NOMO-1 treated with dmso at 0.1 percent for 144 hours (cell line): ENCODE measurements at regions not wholly inside any gene's neighbourhood (a gene's known extent, or its start where the extent isn't known, plus 50 kb on each side); places are given as distances from the start of the nearest gene placed in this dataset.

Source experiments
- DNase-seq: peaks from one replicate; lab custom pipeline; 2025; ENCODE audit not compliant: unreplicated experiment; lab: John Stamatoyannopoulos, UW

GRCh38 chr15:39488516-39488915, 92.4 kb upstream of the THBS1 start:
- no peak for DNase-seq

GRCh38 chr15:39488961-39489360, 91.9 kb upstream of the THBS1 start:
- DNase-seq = no peak

- DNase-seq = no peak
Measured at GRCh38 chr15:39491115-39491885, 89.6 kb upstream of the THBS1 start.

GRCh38 chr15:39491886-39492490, 88.9 kb upstream of the THBS1 start:
- no peak for DNase-seq

- no peak for DNase-seq
Measured at GRCh38 chr15:39493424-39494067, 87.3 kb upstream of the THBS1 start.

GRCh38 chr15:39494462-39494861, 86.4 kb upstream of the THBS1 start:
- no peak for DNase-seq

GRCh38 chr15:39495871-39496840, 84.7 kb upstream of the THBS1 start:
- no peak for DNase-seq

GRCh38 chr15:39497016-39497758, 83.7 kb upstream of the THBS1 start:
- DNase-seq = no peak

- no peak for DNase-seq
Measured at GRCh38 chr15:39497759-39498565, 82.9 kb upstream of the THBS1 start.

- no peak for DNase-seq
Measured at GRCh38 chr15:39498629-39499028, 82.2 kb upstream of the THBS1 start.

- no peak for DNase-seq
Measured at GRCh38 chr15:39499042-39499441, 81.8 kb upstream of the THBS1 start.

- DNase-seq = no peak
Measured at GRCh38 chr15:39499681-39500080, 81.2 kb upstream of the THBS1 start.

GRCh38 chr15:39501366-39502081, 79.4 kb upstream of the THBS1 start:
- DNase-seq = no peak

- no peak for DNase-seq
Measured at GRCh38 chr15:39502082-39502447, 78.8 kb upstream of the THBS1 start.

GRCh38 chr15:39502611-39503195, 78.2 kb upstream of the THBS1 start:
- DNase-seq = no peak

GRCh38 chr15:39503526-39503925, 77.4 kb upstream of the THBS1 start:
- no peak for DNase-seq

GRCh38 chr15:39504808-39505207, 76.1 kb upstream of the THBS1 start:
- no peak for DNase-seq

- no peak for DNase-seq
Measured at GRCh38 chr15:39506146-39506545, 74.7 kb upstream of the THBS1 start.

GRCh38 chr15:39508536-39508935, 72.3 kb upstream of the THBS1 start:
- no peak for DNase-seq
